ENCODE measurements at regions not wholly inside any gene's neighbourhood (a gene's known extent, or its start where the extent isn't known, plus 50 kb on each side); places are given as distances from the start of the nearest gene placed in this dataset.
"Not testable (repeated sequence)": the region's sequence is repeated elsewhere in the genome, so short reads cannot be mapped to it uniquely, and the experiment has no call there.

GRCh38 chr3:15851735-15852134 is 54.0 kb upstream of the ANKRD28 start:
- no peaks in the 10 kb centered on the region for H3K4me1 ChIP-seq (ENCODE audit: insufficient read depth, low read length)
- no peak overlapping the region for H3K9ac ChIP-seq (ENCODE audit: low read depth, low read length)
- H3K9me3 ChIP-seq (ENCODE audit: control insufficient read depth, insufficient read depth, low read length), result no peaks in the 10 kb centered on the region; the same call in 1 of the 2 replicates
- H3K36me3 ChIP-seq (ENCODE audit: insufficient read depth, low read length), result no peaks in the 10 kb centered on the region

- Histone ChIP-seq H3K4me1 (ENCODE audit: insufficient read depth, low read length) (no peaks in the 10 kb centered on the region), H3K36me3 (ENCODE audit: insufficient read depth, low read length) (no peaks in the 10 kb centered on the region), H3K9ac (ENCODE audit: low read depth, low read length) (peak overlapping the region; percentile 76), H3K9me3 (ENCODE audit: control insufficient read depth, insufficient read depth, low read length) (no peaks in the 10 kb centered on the region)
Observed at GRCh38 chr3:15858547-15859506, 61.0 kb upstream of the ANKRD28 start.

GRCh38 chr3:15859507-15860013 is 61.8 kb upstream of the ANKRD28 start:
- no peaks in the 10 kb centered on the region for H3K9me3 ChIP-seq (ENCODE audit: control insufficient read depth, insufficient read depth, low read length)
- no peaks in the 10 kb centered on the region for H3K36me3 ChIP-seq (ENCODE audit: insufficient read depth, low read length)
- no peaks in the 10 kb centered on the region for H3K4me1 ChIP-seq (ENCODE audit: insufficient read depth, low read length)
- H3K9ac ChIP-seq (ENCODE audit: low read depth, low read length), result peak overlapping the region; percentile 76; the same call in 1 of the 2 replicates

GRCh38 chr3:15860014-15860934 is 62.5 kb upstream of the ANKRD28 start:
- H3K4me1 ChIP-seq (ENCODE audit: insufficient read depth, low read length), result no peaks in the 10 kb centered on the region
- no peaks in the 10 kb centered on the region for H3K9me3 ChIP-seq (ENCODE audit: control insufficient read depth, insufficient read depth, low read length)
- H3K9ac ChIP-seq (ENCODE audit: low read depth, low read length), result peak overlapping the region; percentile 92
- no peaks in the 10 kb centered on the region for H3K36me3 ChIP-seq (ENCODE audit: insufficient read depth, low read length)

- Histone ChIP-seq H3K36me3 (ENCODE audit: insufficient read depth, low read length) (no peaks in the 10 kb centered on the region), H3K9ac (ENCODE audit: low read depth, low read length) (peak overlapping the region; percentile 92; the same call in 1 of the 2 replicates), H3K9me3 (ENCODE audit: control insufficient read depth, insufficient read depth, low read length) (no peaks in the 10 kb centered on the region), H3K4me1 (ENCODE audit: insufficient read depth, low read length) (no peaks in the 10 kb centered on the region)
Observed at GRCh38 chr3:15861163-15861562, 63.4 kb upstream of the ANKRD28 start.

- no peak overlapping the region for H3K9ac ChIP-seq (ENCODE audit: low read depth, low read length)
- no peaks in the 10 kb centered on the region for H3K4me1 ChIP-seq (ENCODE audit: insufficient read depth, low read length)
- H3K9me3 ChIP-seq (ENCODE audit: control insufficient read depth, insufficient read depth, low read length), result no peaks in the 10 kb centered on the region
- H3K36me3 ChIP-seq (ENCODE audit: insufficient read depth, low read length), result no peaks in the 10 kb centered on the region
Observed at GRCh38 chr3:15872807-15873206, 75.0 kb upstream of the ANKRD28 start.

- Histone ChIP-seq H3K9me3 (ENCODE audit: control insufficient read depth, insufficient read depth, low read length) (no peaks in the 10 kb centered on the region), H3K4me1 (ENCODE audit: insufficient read depth, low read length) (no peaks in the 10 kb centered on the region), H3K36me3 (ENCODE audit: insufficient read depth, low read length) (no peaks in the 10 kb centered on the region), H3K9ac (ENCODE audit: low read depth, low read length) (no peak overlapping the region)
Observed at GRCh38 chr3:15873415-15873814, 75.6 kb upstream of the ANKRD28 start.

- H3K9ac ChIP-seq (ENCODE audit: low read depth, low read length), result no peak overlapping the region
- H3K36me3 ChIP-seq (ENCODE audit: insufficient read depth, low read length), result no peaks in the 10 kb centered on the region
- no peaks in the 10 kb centered on the region for H3K9me3 ChIP-seq (ENCODE audit: control insufficient read depth, insufficient read depth, low read length)
- H3K4me1 ChIP-seq (ENCODE audit: insufficient read depth, low read length), result no peaks in the 10 kb centered on the region
Observed at GRCh38 chr3:15875016-15875689, 77.4 kb upstream of the ANKRD28 start.

GRCh38 chr3:15876669-15877068 is 78.9 kb upstream of the ANKRD28 start:
- Histone ChIP-seq H3K36me3 (ENCODE audit: insufficient read depth, low read length) (no peaks in the 10 kb centered on the region), H3K4me1 (ENCODE audit: insufficient read depth, low read length) (no peaks in the 10 kb centered on the region), H3K9me3 (ENCODE audit: control insufficient read depth, insufficient read depth, low read length) (no peaks in the 10 kb centered on the region), H3K9ac (ENCODE audit: low read depth, low read length) (no peak overlapping the region)

- Histone ChIP-seq H3K9me3 (ENCODE audit: control insufficient read depth, insufficient read depth, low read length) (no peaks in the 10 kb centered on the region), H3K4me1 (ENCODE audit: insufficient read depth, low read length) (no peaks in the 10 kb centered on the region), H3K9ac (ENCODE audit: low read depth, low read length) (no peak overlapping the region), H3K36me3 (ENCODE audit: insufficient read depth, low read length) (no peaks in the 10 kb centered on the region)
Observed at GRCh38 chr3:15877813-15878212, 80.0 kb upstream of the ANKRD28 start.

GRCh38 chr3:15879787-15880186 is 82.0 kb upstream of the ANKRD28 start:
- H3K9me3 ChIP-seq (ENCODE audit: control insufficient read depth, insufficient read depth, low read length); H3K36me3 ChIP-seq (ENCODE audit: insufficient read depth, low read length); H3K4me1 ChIP-seq (ENCODE audit: insufficient read depth, low read length); H3K9ac ChIP-seq (ENCODE audit: low read depth, low read length): not testable (repeated sequence)

- H3K9me3 ChIP-seq (ENCODE audit: control insufficient read depth, insufficient read depth, low read length), result no peaks in the 10 kb centered on the region
- no peaks in the 10 kb centered on the region for H3K36me3 ChIP-seq (ENCODE audit: insufficient read depth, low read length)
- H3K4me1 ChIP-seq (ENCODE audit: insufficient read depth, low read length), result no peaks in the 10 kb centered on the region
- H3K9ac ChIP-seq (ENCODE audit: low read depth, low read length), result no peak overlapping the region
Observed at GRCh38 chr3:15882577-15882976, 84.8 kb upstream of the ANKRD28 start.

- Histone ChIP-seq H3K4me1 (ENCODE audit: insufficient read depth, low read length) (no peaks in the 10 kb centered on the region), H3K9me3 (ENCODE audit: control insufficient read depth, insufficient read depth, low read length) (no peaks in the 10 kb centered on the region), H3K36me3 (ENCODE audit: insufficient read depth, low read length) (no peaks in the 10 kb centered on the region), H3K9ac (ENCODE audit: low read depth, low read length) (no peak overlapping the region)
Observed at GRCh38 chr3:15884132-15884531, 86.4 kb upstream of the ANKRD28 start.

GRCh38 chr3:15886521-15886920 is 88.7 kb upstream of the ANKRD28 start:
- Histone ChIP-seq H3K4me1 (ENCODE audit: insufficient read depth, low read length) (no peaks in the 10 kb centered on the region), H3K9ac (ENCODE audit: low read depth, low read length) (no peak overlapping the region), H3K36me3 (ENCODE audit: insufficient read depth, low read length) (no peaks in the 10 kb centered on the region), H3K9me3 (ENCODE audit: control insufficient read depth, insufficient read depth, low read length) (no peaks in the 10 kb centered on the region)

Data from ES-I3 (cell line).